ENCODE measurements at regions not wholly inside any gene's neighbourhood (a gene's known extent, or its start where the extent isn't known, plus 50 kb on each side); places are given as distances from the start of the nearest gene placed in this dataset.

GRCh38 chr6:133673056-133673455 is 215.9 kb upstream of the TCF21 start (continued):
- TF ChIP-seq ZNF335 (tag by site-specific recombination; conservative IDR thresholded peaks at IDR 0.05) (no peak), ELK4 (IDR thresholded peaks at IDR 0.05; ENCODE audit: borderline replicate concordance, low read depth, low read length) (no peak), KLF10 (tag by site-specific recombination; IDR thresholded peaks at IDR 0.05) (no peak), ZNF623 (tag by site-specific recombination; IDR thresholded peaks at IDR 0.05) (no peak)

- POLR2A ChIA-PET: no interaction called here
- Histone ChIP-seq H3K36me3 (ENCODE audit: control insufficient read depth in 2 of 2, insufficient read depth in 1 of 2, low read length in 2 of 2) (no peaks in the 10 kb centered on the region), H3K4me1 (ENCODE audit: control insufficient read depth, insufficient read depth, low read length) (no peaks in the 10 kb centered on the region), H3K27ac (ENCODE audit: extremely low read depth, low read depth, low read length) (no peak overlapping the region), H3K4me3 (ENCODE audit: low read depth, low read length) (no peak overlapping the region), H3K9me3 (ENCODE audit: control insufficient read depth, insufficient read depth, low read depth, low read length) (no peaks in the 10 kb centered on the region)
- CTCF ChIA-PET: interaction anchor here (0.6 to 0.7 kb wide), 2 partner anchors 359 to 430 kb away, joined by 3 to 4 read pairs; no protein-coding TSS in a partner anchor
- no peak for TF ChIP-seq SP3 (tag by site-specific recombination; IDR thresholded peaks at IDR 0.05)
- no peak for TF ChIP-seq ZNF24 (tag by site-specific recombination; IDR thresholded peaks at IDR 0.05)
- no peak for TF ChIP-seq ZNF202 (tag by site-specific recombination; IDR thresholded peaks at IDR 0.05; ENCODE audit: borderline replicate concordance)
- TF ChIP-seq ZNF292 (tag by site-specific recombination; IDR thresholded peaks at IDR 0.05; ENCODE audit: borderline replicate concordance, low read depth): no peak
- no peak for TF ChIP-seq GLIS2 (tag by site-specific recombination; IDR thresholded peaks at IDR 0.05)
- TF ChIP-seq ZNF830 (tag by site-specific recombination; IDR thresholded peaks at IDR 0.05; ENCODE audit: low read depth): no peak
- TF ChIP-seq TSHZ1 (tag by site-specific recombination; IDR thresholded peaks at IDR 0.05; ENCODE audit: borderline replicate concordance): no peak
- no peak for TF ChIP-seq ZNF394 (tag by site-specific recombination; IDR thresholded peaks at IDR 0.05; ENCODE audit: borderline replicate concordance)
Observed at GRCh38 chr6:133674661-133675060, 214.3 kb upstream of the TCF21 start.

- POLR2A ChIA-PET: no interaction called here
- TF ChIP-seq ZNF302 (tag by site-specific recombination; IDR thresholded peaks at IDR 0.05; ENCODE audit: low read depth): no peak
- TF ChIP-seq SP2 (tag by site-specific recombination; IDR thresholded peaks at IDR 0.05): no peak
- TF ChIP-seq BCL11B (tag by site-specific recombination; IDR thresholded peaks at IDR 0.05; ENCODE audit: low read depth): no peak
- no peak for TF ChIP-seq GLIS1 (tag by site-specific recombination; IDR thresholded peaks at IDR 0.05)
- TF ChIP-seq ZBTB49 (tag by site-specific recombination; IDR thresholded peaks at IDR 0.05; ENCODE audit: low read depth): no peak
- no peak for TF ChIP-seq PATZ1 (tag by site-specific recombination; IDR thresholded peaks at IDR 0.05)
- no peak for TF ChIP-seq GFI1B (tag by site-specific recombination; IDR thresholded peaks at IDR 0.05)
- TF ChIP-seq OSR2 (tag by site-specific recombination; IDR thresholded peaks at IDR 0.05): no peak
- no peak for TF ChIP-seq SCRT1 (tag by site-specific recombination; IDR thresholded peaks at IDR 0.05; ENCODE audit: borderline replicate concordance)
- no peak for TF ChIP-seq KLF9 (tag by site-specific recombination; IDR thresholded peaks at IDR 0.05; ENCODE audit: low read depth)
- no peak for TF ChIP-seq ZNF624 (tag by site-specific recombination; IDR thresholded peaks at IDR 0.05)
- TF ChIP-seq ZIC2 (tag by site-specific recombination; IDR thresholded peaks at IDR 0.05): no peak
Observed at GRCh38 chr6:133680994-133681393, 207.9 kb upstream of the TCF21 start.

More at GRCh38 chr6:133680994-133681393, 207.9 kb upstream of the TCF21 start:
- CTCF ChIA-PET: interaction anchor here (1.0 kb wide), 1 partner anchor 112 kb away, joined by 4 read pairs; no protein-coding TSS in a partner anchor
- Histone ChIP-seq H3K4me3 (ENCODE audit: low read depth, low read length) (no peak overlapping the region), H3K36me3 (ENCODE audit: control insufficient read depth in 2 of 2, insufficient read depth in 1 of 2, low read length in 2 of 2) (no peaks in the 10 kb centered on the region), H3K27ac (ENCODE audit: extremely low read depth, low read depth, low read length) (no peak overlapping the region), H3K9me3 (ENCODE audit: control insufficient read depth, insufficient read depth, low read depth, low read length) (no peaks in the 10 kb centered on the region), H3K4me1 (ENCODE audit: control insufficient read depth, insufficient read depth, low read length) (no peaks in the 10 kb centered on the region)

Measured in HEK293 (cell line).